ENCODE measurements at regions not wholly inside any gene's neighbourhood (a gene's known extent, or its start where the extent isn't known, plus 50 kb on each side); places are given as distances from the start of the nearest gene placed in this dataset.
"Not testable (repeated sequence)": the region's sequence is repeated elsewhere in the genome, so short reads cannot be mapped to it uniquely, and the experiment has no call there.

DNA sequence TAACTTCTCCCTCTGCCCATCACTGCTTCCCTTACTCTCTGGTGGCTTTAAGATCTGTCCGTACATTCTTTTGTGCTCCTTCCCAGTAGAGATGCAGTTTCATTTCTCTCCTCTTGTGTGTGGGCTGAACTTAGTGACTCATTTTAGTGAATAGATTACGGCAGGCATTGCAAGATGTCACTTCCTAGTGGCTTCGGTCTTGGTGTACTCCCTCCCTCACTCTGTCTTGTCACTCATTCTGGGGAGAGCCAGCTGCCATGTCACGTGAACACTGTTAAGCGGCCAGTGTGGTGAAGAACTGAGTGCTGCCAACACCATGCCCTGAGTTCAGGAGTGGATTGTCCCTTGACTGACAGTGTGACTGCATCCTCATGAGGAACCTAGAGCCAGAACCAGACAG, 115.9 kb downstream of the OTOR start:
- no peaks in the 10 kb centered on the region for H3K27me3 Mint-ChIP-seq (ENCODE audit: low read depth in 2 of 2)
- ATAC-seq (no peak), DNase-seq (no peak)
- H3K4me1 Mint-ChIP-seq = no peaks in the 10 kb centered on the region
- no peaks in the 10 kb centered on the region for H3K36me3 ChIP-seq (ENCODE audit: control insufficient read depth, insufficient read depth, low read length)
- H3K4me3 ChIP-seq (ENCODE audit: low read length) = no peak overlapping the region
- TF ChIP-seq, protein P1, sequence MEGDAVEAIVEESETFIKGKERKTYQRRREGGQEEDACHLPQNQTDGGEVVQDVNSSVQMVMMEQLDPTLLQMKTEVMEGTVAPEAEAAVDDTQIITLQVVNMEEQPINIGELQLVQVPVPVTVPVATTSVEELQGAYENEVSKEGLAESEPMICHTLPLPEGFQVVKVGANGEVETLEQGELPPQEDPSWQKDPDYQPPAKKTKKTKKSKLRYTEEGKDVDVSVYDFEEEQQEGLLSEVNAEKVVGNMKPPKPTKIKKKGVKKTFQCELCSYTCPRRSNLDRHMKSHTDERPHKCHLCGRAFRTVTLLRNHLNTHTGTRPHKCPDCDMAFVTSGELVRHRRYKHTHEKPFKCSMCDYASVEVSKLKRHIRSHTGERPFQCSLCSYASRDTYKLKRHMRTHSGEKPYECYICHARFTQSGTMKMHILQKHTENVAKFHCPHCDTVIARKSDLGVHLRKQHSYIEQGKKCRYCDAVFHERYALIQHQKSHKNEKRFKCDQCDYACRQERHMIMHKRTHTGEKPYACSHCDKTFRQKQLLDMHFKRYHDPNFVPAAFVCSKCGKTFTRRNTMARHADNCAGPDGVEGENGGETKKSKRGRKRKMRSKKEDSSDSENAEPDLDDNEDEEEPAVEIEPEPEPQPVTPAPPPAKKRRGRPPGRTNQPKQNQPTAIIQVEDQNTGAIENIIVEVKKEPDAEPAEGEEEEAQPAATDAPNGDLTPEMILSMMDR (IDR thresholded peaks at IDR 0.05) = no peak
- H3K27ac Mint-ChIP-seq = no peak overlapping the region
- no peaks in the 10 kb centered on the region for H3K27me3 ChIP-seq (ENCODE audit: control insufficient read depth, insufficient read depth, low read length)
- no peaks in the 10 kb centered on the region for H3K4me1 ChIP-seq (ENCODE audit: control insufficient read depth, insufficient read depth, low read length)
- intact Hi-C loops (cut with micrococcal nuclease) = no loop called here
- no peaks in the 10 kb centered on the region for H3K9me3 ChIP-seq (ENCODE audit: control insufficient read depth, insufficient read depth, low read length)
- 84% methylated on average over 5 of the region's 5 CpGs for WGBS (ENCODE audit: insufficient coverage)
- H3K36me3 Mint-ChIP-seq = no peaks in the 10 kb centered on the region
- no peak overlapping the region for H3K4me3 Mint-ChIP-seq
- no peak overlapping the region for H3K27ac ChIP-seq (ENCODE audit: low read length)
- H3K9me3 Mint-ChIP-seq = peaks cover 5 to 9% of the 10 kb centered on the region in 2 donors

DNA sequence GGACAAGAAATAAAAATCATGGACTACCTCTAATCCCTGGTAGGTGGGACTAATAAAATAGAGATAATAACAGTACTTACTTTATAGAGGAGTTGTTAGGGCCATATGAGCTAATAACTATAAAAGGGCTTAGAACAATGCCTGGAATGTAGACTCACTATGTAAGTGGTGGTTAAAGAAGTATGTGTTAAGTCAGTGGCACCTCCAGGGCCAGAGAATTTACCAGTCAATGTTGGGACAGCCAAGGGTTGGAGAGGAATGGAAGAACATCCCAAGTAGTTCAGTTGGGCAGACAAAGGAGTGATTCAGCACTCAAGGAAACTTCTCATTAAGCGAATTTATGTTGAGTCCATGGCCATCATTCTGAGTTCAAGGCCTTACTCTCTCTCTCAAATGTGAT, 116.8 kb downstream of the OTOR start:
- Mint-ChIP-seq H3K4me3 (no peak overlapping the region), H3K27me3 (ENCODE audit: low read depth in 2 of 2) (no peaks in the 10 kb centered on the region), H3K36me3 (no peaks in the 10 kb centered on the region), H3K4me1 (no peaks in the 10 kb centered on the region), H3K27ac (no peak overlapping the region), H3K9me3 (peaks cover 5 to 9% of the 10 kb centered on the region in 2 donors)
- no peak for DNase-seq
- Histone ChIP-seq H3K36me3 (ENCODE audit: control insufficient read depth, insufficient read depth, low read length) (no peaks in the 10 kb centered on the region), H3K4me3 (ENCODE audit: low read length) (no peak overlapping the region), H3K27ac (ENCODE audit: low read length) (no peak overlapping the region), H3K4me1 (ENCODE audit: control insufficient read depth, insufficient read depth, low read length) (no peaks in the 10 kb centered on the region), H3K27me3 (ENCODE audit: control insufficient read depth, insufficient read depth, low read length) (no peaks in the 10 kb centered on the region), H3K9me3 (ENCODE audit: control insufficient read depth, insufficient read depth, low read length) (no peaks in the 10 kb centered on the region)
- TF ChIP-seq, protein P1 (IDR thresholded peaks at IDR 0.05) = no peak
- intact Hi-C loops (cut with micrococcal nuclease) = no loop called here
- ATAC-seq = no peak
- 73% methylated on average over 1 of the region's 1 CpG for WGBS (ENCODE audit: insufficient coverage)

DNA sequence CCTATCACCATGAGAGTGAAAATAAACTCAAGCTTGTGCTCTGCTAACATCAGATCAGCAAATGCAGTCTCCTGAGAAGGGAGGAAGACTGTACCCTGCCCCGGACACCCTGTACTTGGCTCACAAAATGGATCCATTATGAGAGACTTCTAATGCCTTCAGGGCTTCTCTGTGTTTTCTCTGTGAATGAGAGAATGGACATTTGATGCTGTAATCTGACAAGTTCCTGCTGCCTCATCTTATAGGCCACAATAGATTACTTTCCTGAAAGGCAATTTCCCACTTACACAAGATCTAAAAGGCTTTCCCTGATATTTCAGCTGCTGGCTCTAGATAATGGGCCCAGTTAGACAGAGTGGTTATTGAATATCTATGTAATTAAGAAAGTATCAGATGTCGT, 117.2 kb downstream of the OTOR start:
- DNase-seq (no peak), ATAC-seq (no peak)
- H3K36me3 ChIP-seq (ENCODE audit: control insufficient read depth, insufficient read depth, low read length) = no peaks in the 10 kb centered on the region
- Mint-ChIP-seq H3K4me1 (no peaks in the 10 kb centered on the region), H3K27me3 (ENCODE audit: low read depth in 2 of 2) (no peaks in the 10 kb centered on the region), H3K27ac (no peak overlapping the region), H3K36me3 (no peaks in the 10 kb centered on the region), H3K4me3 (no peak overlapping the region), H3K9me3 (peaks cover 5 to 12% of the 10 kb centered on the region in 2 donors)
- TF ChIP-seq, protein P1 (IDR thresholded peaks at IDR 0.05) = no peak
- no peak overlapping the region for H3K4me3 ChIP-seq (ENCODE audit: low read length)
- H3K27ac ChIP-seq (ENCODE audit: low read length) = no peak overlapping the region
- intact Hi-C loops (cut with micrococcal nuclease) = no loop called here
- 90% methylated on average over 1 of the region's 2 CpGs for WGBS (ENCODE audit: insufficient coverage)
- H3K4me1 ChIP-seq (ENCODE audit: control insufficient read depth, insufficient read depth, low read length) = no peaks in the 10 kb centered on the region
- no peaks in the 10 kb centered on the region for H3K27me3 ChIP-seq (ENCODE audit: control insufficient read depth, insufficient read depth, low read length)
- no peaks in the 10 kb centered on the region for H3K9me3 ChIP-seq (ENCODE audit: control insufficient read depth, insufficient read depth, low read length)

DNA sequence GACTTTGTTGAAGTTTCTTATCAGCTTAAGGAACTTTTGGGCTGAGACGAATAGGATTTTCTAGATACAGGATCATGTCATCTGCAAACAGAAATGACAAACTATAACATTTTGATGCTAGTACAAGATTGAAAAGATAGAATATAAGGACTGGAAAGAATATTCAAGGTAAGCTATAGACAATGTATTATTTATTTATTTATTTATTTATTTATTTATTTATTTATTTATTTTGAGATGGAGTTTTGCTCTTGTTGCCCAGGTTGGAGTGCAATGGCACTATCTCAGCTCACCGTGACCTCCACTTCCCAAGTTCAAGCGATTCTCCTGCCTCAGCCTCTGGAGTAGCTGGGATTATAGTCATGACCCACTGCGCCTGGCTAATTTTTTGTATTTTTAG, 125.0 kb downstream of the OTOR start:
- ATAC-seq; intact Hi-C loops (cut with micrococcal nuclease); H3K36me3 Mint-ChIP-seq; H3K27me3 Mint-ChIP-seq (ENCODE audit: low read depth in 2 of 2); DNase-seq; H3K4me1 ChIP-seq (ENCODE audit: control insufficient read depth, insufficient read depth, low read length); H3K36me3 ChIP-seq (ENCODE audit: control insufficient read depth, insufficient read depth, low read length); H3K9me3 Mint-ChIP-seq; H3K4me3 Mint-ChIP-seq; H3K27me3 ChIP-seq (ENCODE audit: control insufficient read depth, insufficient read depth, low read length); H3K27ac Mint-ChIP-seq; H3K4me1 Mint-ChIP-seq; H3K27ac ChIP-seq (ENCODE audit: low read length); H3K4me3 ChIP-seq (ENCODE audit: low read length); H3K9me3 ChIP-seq (ENCODE audit: control insufficient read depth, insufficient read depth, low read length): not testable (repeated sequence)
- WGBS (ENCODE audit: insufficient coverage) = 96% methylated on average over 3 of the region's 4 CpGs

Data from natural killer cell (primary cell).